ENCODE measurements at regions not wholly inside any gene's neighbourhood (a gene's known extent, or its start where the extent isn't known, plus 50 kb on each side); places are given as distances from the start of the nearest gene placed in this dataset.

- DNase-seq = no peak
Observed at GRCh38 chr11:15586741-15587473, 472.2 kb downstream of the INSC start.

DNA sequence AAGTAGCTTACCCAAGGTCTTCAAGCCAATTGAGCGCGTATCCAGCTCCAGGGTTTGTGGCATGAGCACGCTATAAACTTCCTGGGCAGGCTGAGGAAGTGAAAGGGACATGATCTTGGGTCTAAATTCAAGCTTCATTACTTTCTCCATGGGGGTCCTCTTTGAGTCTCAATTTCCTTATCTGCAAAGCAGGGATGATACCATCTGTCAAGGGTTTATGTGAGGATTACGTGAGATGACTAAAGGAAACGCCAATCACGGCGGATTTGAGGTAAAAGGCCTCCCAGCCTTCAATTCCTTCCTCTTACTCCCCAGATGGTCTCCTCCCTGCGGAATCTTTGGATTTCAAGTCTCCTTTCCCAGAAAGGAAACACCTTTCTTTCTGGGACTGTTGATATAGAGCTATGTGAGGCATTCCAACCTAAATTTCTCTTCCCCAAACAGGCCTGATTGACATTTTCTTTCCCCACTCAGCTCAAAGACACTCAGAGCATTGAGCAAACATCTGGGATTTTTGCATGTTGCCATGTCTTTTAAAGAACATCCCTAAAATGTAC lies 474.4 kb downstream of the INSC start:
- DNase-seq = no peak

DNA sequence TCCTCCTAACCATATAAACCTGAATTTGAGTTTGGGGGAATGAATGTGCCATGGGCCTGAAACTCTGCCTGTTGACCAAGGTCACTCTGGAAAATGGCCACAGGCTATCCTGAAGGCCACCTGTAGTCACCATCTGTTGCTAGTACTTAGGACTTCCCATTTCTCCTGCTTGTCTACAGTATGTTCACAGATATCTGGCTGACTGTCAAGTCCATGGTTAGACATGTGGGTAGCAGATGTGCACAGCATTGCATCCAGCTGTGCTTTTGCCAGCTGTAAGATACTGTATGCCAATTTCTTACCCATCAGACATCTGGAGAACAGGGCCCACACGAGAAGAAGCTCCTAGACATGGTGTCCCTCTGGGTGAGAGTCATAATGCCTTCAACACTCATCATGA lies 475.4 kb downstream of the INSC start:
- DNase-seq = no peak

DNA sequence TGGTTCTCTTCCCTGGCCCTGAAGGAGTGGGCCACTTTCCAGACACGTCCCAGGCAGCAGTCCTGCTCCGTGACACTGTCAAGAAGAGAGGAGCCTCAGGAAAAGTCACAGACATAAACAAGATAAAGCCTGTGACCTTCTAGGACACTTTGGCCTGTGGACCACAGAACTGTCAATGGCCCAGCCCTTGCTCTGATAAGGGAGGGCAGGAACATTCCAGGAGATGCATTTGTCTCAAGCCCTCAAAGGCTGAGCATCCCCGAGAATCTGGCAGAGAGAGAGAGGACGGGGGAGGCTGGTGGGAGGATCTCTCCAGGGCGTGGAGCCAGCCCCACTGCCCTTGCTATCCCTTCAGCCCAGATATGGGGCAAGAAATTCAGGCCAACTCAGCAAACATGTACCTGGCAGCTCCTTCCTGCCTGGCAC lies 476.4 kb downstream of the INSC start:
- no peak for DNase-seq

GRCh38 chr11:15594607-15595006 lies 479.9 kb downstream of the INSC start:
- no peak for DNase-seq

- DNase-seq = no peak
Observed at GRCh38 chr11:15599376-15599775, 484.7 kb downstream of the INSC start.

DNA sequence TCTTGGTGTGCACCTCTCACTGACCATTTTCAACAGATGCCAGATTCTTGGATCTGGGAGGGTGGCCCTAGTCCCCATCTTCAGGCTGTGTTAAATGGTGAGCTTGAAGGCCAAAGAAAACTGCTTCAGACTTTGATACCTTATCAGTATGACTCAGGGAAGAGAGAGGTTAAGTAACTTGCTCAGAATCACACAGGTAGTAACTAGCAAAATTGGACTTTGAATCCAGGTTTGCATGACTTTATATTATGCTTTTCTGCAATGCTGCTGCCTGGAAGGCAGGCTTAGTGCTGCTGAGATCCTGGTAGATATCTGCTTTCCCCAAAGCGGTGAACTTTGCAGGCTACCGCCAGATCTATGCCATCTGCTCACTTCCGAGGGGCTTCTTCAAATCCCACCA lies 487.3 kb downstream of the INSC start:
- DNase-seq = no peak

DNA sequence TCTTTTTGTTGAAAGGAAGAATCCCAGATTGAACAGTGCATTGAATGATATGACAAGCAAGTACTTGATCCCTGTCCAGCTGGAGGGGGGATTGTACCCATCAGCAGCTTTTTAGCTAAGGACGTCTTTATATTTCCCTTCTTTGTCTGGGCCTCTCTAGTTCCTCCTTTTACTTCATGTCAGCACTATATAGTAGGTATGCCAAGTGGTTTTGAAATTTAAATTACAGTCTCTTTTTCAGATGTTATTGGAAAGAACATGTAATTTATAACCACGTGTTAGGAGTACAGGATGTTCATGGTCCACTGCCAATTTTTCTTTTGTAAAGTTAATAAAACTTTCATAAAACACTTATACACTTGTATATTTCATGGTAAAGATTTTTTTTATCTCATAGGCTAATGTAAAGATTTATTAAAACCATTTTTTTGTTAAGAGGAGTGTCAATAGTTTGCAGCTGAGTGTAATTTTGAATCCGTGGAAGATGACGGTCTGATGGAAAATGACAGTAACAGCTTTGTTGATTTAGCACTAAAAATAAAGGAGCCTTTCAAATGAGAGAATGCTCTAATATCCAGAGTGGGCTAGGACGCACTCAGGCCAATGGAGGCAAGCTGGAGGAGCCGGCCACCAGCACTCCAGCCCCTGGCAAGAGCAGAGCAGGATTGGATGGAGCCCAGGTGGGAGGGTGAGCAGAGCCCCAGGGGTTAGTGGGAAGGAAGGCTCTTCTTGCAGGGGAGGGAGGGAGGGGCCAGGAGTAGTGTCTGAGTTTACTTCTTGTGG lies 488.3 kb downstream of the INSC start:
- DNase-seq = no peak

- no peak for DNase-seq
Observed at GRCh38 chr11:15605094-15605493, 490.4 kb downstream of the INSC start.

- no peak for DNase-seq
Observed at GRCh38 chr11:15607361-15608036, 492.8 kb downstream of the INSC start.

GRCh38 chr11:15609445-15609844 lies 494.7 kb downstream of the INSC start:
- no peak for DNase-seq

DNA sequence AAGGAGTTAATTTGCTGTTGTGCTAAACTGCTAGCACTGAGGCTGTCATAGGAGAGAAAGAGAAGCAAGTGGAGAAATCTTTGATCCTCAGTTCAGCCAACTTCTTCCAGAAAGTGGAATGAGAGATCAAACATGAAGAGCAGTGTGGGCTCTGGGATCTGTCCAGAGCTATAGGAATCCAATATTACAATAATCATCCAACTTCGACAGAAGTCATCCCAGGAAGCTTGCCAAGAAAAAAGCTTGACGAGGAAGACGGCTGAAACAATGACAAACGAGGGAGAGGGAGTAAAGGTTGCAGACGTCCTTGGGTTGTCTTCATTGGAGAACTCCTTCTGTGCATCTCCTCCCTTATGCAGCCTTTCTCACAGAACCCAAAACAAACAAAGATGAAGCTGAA lies 496.2 kb downstream of the INSC start:
- DNase-seq = no peak

- no peak for DNase-seq
Observed at GRCh38 chr11:15613251-15613650, 498.5 kb downstream of the INSC start.

GRCh38 chr11:15613789-15614188 lies 499.1 kb downstream of the INSC start:
- DNase-seq = no peak

GRCh38 chr11:15615398-15616096 lies 500.8 kb downstream of the INSC start:
- no peak for DNase-seq

GRCh38 chr11:15616130-15617105 lies 501.7 kb downstream of the INSC start:
- DNase-seq = no peak

- no peak for DNase-seq
Observed at GRCh38 chr11:15617126-15617525, 502.4 kb downstream of the INSC start.

- DNase-seq = no peak
Observed at GRCh38 chr11:15618583-15619032, 503.9 kb downstream of the INSC start.

DNA sequence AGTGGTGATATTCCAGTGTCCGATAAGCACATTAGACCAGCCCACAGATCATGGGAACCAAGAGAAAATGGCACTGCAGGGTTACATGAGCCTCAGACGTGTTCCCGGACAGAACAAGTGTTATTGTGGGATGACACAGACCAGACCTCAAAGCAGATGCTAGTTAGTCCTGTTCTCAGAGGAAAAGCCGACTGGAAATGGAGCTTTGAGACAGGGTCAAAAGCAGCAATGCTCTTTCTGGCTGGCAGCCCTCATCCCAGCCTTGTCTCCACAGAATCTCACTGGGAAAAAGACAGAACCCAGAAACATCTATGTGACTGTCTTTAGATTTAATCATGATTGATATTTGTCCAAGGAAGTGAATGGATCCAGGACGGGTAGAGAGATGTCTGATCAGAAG lies 506.8 kb downstream of the INSC start:
- no peak for DNase-seq

GRCh38 chr11:15622231-15622890 lies 507.6 kb downstream of the INSC start:
- DNase-seq = no peak

DNA sequence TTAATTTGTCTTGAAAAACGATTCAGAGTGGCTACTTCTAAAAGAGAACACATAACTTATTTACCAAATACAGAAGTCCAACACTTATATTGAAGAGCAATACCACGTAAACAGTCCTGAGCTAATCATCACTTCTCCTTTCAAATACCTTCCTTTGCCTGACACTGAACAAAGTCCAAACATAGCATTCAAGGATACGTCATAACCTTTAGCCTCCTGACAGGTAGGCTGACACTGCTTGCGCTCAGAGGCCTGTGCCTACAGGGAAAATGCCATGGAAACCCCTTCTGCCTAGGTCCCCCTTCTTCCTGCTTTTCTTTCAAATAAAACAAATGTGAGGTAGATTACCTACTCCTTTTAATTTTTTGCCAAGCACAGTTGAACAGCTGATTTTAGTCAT lies 510.0 kb downstream of the INSC start:
- no peak for DNase-seq

Data from suppressor macrophage treated with lipopolysaccharide for 1 hour (primary cell).